ENCODE measurements at regions not wholly inside any gene's neighbourhood (a gene's known extent, or its start where the extent isn't known, plus 50 kb on each side); places are given as distances from the start of the nearest gene placed in this dataset.
"Not testable (repeated sequence)": the region's sequence is repeated elsewhere in the genome, so short reads cannot be mapped to it uniquely, and the experiment has no call there.

DNA sequence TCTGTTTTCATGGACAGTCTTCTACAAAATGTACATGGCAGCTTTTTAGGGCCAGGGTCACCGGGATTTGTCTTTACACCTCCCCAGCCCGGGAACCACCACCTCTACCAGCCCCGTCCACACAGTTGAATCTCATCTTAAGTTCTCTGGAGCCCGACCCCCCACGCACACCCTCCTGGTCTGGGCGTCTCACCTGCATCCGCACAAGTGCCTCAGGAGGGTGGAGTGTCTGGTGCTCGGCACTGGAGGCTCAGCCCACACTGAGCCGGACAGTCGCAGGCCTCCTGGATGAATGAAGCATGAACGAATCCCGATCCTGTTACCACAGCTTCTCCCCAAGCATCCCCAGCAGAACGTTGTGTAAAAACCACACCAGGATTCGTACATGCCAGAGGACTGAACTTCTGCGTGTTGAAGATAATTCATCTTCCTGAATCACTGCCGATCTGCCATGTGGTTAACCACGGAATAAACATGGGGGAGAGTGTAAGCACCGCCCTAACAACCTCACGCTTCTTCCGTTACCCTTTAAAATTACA is 162.0 kb downstream of the RTP5 start:
- DNase-seq = no peak

DNA sequence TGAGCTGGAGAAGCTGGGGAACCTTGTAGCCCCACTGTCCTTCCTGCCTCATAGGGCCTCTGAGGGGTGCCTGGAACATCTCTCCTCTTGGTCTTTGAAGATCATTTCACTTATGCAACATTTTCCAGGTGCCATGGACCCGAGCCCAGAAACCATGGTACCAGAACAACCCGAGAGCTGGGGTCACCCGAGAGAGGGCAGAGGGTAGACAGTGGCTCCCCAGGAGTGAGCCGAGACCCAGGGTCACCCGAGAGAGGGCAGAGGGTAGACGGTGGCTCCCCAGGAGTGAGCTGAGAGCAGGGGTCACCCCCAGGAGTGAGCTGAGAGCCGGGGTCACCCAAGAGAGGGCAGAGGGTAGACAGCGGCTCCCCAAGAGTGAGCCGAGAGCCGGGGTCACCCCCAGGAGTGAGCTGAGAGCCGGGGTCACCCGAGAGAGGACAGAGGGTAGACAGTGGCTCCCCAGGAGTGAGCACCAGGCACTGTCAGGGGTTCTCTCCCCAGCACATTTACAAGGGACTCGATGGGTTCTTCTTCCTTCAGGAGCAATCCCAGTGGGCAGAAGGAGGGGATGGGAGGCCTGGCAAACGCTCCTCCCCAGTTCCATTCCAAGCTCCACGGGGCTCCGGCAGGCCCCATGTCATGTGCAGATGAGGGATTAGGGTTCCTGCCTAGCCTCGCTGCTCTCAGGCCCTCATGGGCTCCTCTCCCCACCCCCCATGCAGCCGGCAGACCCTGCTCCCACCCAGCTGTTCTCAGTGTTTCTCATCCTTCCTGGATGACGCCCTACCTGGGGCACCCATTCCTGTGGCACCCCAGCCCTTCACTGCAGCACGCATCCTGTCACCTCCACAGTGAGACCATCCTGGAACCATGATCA is 163.5 kb downstream of the RTP5 start:
- no peak for DNase-seq

DNA sequence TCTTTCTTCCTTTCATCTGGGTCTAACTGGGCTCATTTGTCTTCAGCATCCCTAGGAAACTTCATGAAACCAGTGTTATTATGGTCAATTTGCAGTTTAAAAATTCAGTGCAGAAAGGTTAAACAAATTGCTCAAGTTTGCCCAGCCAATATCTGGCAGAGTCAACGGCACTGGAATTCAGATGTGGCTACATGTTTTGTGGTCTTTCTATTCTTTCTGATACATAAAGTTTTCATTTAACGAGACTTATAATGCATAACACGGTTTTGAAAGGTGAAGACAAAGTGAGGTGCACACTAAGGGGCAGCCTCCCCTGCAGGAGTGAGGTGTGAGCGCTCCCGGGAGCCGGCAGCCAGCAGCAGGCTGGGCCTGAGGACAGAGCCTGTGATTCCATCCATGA is 164.6 kb downstream of the RTP5 start:
- DNase-seq = no peak

DNA sequence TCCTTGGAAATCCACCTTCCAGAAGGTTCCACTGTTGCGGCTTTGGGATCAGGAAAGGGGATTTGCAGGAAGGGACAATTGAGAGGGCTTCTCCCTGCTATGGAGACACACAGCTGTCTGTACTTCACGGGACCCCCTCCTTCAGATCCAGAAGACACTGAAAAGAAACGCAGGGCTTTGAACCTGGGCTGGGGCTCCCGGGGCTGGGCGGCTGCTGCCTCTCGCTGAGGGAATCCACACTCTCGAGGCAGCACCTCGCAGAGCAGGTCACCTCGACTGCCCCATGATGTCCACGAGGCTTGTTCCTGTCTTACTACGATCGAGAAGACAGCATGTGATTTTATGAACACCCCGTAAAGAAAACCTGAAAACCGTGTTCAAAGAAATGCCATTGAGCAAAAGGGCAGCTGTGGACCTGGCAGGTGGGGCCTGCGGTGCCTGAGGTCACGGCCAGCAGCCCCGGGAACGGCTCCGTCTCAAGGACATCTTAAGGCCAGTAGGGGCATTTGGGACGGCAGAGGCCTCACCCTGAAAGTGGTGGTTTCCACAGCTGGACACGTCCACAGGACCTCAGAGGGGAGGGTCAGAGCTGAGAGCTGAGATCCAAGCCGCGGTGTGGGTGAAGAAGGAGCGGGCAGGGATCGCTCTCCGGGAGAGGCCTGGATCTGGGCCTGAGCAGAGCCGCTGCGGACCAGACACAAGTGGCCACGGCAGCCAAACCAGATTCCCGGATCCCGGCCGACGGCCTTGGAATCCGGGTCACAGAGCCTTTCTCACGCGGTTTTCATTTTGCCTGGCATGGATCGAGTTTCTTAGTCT is 165.7 kb downstream of the RTP5 start:
- DNase-seq = no peak

DNA sequence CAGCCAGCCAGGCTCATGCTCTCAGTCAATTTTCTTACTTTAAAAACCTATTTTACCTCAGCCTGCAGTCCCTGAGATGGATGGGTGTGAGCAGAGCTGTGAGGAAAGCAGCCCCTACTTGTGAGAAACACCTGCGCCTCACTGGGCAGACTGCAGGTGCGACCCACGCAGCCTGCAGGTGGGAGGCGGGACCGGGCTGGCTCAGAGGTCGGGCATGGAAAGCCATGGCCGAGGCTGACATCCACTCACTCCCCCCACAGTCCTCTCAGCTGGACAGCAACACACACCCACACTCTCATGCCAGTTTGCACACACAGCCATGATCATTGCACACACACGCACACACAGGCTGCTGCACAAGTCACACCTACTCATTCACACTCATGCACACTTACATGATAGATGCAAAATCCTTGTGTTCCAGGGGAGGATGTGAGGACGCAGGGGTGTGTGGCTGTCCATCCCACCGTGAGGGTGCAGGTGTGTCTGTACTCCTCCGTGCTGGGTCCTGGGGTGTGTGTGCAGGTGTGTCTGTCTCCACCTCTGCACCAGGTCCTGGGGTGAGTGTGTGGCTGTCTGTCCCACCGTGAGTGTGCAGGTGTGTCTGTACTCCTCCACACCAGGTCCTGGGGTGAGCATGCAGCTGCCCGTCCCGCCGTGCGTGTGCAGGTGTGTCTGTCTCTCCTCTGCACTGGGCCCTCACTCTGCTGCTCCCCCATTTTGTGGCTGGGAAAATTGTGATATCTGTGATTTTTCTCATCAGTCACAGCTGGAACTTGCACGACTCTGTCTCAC is 166.5 kb downstream of the RTP5 start:
- DNase-seq = no peak

DNA sequence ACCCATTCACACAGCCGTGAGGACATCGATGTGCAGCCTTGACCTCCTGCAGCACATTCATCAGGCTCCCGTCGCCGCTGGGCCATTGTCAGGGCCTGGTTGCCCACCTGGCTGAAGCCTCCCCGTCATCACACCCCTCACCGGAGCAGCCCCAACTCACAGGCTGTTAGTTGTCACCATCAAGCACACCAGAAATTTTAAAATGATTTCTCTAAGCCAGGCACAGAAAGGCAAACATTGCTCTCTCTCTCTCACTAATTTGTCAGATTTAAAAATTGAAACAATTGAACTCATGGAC is 167.1 kb downstream of the RTP5 start:
- no peak for DNase-seq

DNA sequence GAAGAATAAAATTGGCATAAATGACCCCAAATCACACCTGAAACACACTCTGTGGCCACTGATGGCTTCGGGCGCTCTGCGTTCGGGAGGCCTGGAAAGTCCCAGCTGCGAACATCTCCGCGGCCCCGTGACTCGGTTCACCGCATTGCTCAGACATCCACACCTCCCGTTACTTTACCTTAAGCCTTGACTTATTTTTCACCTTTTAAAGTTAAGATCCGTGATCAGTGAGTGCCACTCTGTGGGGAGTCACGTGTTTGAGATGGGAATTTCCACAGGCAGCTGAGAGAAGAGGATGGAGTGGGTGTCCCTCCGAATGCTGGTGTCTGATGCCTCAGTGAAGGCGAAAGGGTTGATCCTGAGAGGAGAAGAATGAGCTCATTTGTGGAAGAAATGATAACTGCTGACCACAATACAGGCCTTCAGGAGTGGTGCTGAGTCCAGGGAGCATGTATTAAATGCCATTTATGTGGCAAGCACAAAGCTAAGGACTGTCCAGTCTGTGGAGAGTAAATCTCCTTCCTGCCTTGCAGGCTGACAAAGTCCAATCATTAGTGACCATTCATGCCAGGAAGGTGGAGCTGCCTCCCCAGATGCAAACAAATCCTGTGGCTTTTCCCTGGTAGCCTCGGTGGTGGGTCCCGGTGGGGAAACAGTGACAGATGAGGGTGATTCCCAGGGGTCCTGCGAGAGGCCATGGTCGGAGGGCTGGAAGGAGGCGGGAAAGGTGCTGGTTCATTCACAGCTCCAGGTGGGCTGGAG is 168.8 kb downstream of the RTP5 start:
- no peak for DNase-seq

DNA sequence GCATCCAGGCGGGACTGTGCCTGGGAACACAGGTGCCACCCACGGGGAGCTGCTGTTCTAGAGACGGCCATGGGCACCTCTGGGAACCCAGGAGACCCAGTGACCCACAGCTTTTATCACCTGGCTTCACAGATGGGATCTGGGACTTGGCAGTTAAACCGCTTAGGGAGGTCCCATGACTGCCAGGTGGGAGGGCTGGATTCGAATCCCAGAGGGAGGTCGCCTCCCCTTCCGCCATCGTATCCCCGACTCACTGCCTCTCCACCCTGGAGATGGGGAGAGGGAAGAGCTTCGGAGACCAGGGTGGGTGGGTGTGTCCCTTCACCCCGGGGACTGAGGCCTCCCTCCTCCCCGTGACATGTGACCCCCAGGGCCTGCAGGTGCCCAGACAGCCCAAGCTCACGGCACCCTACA is 169.4 kb downstream of the RTP5 start:
- no peak for DNase-seq

DNA sequence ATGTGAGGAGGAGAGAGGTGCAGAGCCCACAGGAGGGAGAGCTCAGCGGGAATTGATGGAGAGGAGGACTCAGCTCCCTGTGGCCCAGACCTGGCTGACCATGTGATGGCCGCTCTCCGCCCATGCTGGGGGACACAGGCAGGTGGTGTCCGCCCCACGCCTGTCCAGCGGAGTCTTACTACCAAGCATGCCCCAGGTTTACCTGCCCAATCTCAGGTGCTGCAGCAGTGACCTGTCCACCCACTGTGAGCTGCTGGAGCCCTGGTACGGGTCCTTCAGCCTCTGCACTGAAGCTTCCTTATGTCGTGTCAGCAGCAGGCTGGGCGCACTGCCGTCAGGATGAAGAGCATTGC is 170.8 kb downstream of the RTP5 start:
- DNase-seq = no peak

DNA sequence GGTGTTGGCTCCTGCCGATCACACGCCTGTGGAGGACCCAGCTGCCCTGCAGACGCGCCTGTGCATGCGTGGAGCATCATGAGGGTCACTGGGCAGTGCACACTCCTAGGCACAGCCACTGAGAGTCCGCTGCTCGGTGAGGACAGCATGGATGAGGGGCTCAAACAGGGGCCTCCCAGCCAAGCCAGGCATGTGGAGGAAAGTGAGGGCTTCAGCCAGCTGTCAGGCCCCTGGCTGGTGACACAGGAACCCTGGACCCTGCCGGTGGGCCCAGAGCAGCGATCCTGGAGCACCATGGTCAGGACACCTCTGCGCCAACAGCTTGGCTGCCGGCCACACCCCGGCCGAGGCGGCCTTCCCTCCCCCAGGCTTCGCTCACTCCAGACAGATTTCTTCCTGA is 171.2 kb downstream of the RTP5 start:
- DNase-seq = no peak

DNA sequence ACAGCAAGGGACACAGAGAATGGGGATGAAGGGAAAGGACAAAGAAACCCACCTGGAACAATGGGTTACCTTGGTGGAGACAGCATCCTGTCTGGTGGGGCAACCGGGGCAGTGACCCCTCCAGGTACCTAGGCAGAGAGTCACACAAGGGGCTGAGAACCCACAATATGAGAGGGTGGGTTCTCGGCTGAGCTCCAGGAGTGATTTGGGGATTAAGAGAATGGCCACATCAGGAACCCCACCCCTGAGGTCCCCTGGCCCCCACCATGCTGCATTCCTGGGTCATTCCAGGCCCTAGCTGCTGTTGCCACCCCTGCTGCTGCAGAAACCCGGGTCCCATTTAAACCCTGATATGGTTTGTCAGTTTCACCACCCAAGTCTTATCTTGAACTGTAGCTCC is 172.3 kb downstream of the RTP5 start:
- DNase-seq = no peak

DNA sequence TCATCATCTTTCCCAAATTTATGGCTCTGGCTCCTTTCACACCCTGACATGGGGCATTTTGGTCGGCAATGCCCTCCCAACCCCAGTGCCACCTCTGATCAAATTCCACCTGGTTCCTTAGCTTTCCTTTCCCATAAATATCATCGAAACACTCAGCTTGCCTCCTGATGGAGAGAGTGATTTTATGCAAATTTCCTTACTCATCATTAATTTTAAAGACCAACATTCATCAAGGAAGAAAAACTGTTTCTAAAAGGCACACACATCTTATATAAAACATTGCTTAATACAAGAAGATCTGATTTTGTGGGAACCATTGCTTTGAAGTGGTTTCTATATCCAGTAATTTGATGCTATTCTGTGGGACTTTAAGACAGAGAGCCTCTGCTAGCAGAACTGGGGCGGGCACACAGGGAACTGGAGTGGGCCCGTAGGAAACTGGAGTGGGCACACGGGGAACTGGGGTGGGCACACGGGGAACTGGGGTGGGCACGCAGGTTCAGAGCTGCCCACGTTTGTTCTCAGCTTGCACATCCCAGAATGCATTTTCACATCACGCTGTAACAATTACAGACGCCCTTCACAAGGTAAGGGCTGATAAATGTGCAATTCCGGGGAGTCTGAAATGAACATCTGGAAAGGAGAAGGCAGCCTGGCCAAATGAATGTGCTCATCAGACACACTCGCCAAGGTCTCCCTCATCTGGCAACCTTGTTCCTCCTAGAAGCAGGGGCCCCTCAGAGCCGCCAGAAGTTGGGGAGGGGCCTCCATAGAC is 174.2 kb downstream of the RTP5 start:
- no peak for DNase-seq

DNA sequence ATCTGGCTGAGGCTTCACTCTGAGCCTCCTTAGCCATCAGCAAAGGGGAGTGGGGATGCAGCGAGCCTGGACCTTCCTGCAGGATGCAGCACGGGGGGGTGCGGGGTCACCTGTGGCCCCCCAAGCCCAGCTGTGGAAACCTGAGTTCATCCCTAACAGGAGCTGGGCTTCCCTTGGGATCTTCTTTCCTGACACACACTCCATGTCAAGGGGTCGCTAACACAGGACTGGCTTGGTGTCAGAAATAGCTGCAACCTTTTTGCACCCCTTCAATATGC is 174.7 kb downstream of the RTP5 start:
- no peak for DNase-seq

DNA sequence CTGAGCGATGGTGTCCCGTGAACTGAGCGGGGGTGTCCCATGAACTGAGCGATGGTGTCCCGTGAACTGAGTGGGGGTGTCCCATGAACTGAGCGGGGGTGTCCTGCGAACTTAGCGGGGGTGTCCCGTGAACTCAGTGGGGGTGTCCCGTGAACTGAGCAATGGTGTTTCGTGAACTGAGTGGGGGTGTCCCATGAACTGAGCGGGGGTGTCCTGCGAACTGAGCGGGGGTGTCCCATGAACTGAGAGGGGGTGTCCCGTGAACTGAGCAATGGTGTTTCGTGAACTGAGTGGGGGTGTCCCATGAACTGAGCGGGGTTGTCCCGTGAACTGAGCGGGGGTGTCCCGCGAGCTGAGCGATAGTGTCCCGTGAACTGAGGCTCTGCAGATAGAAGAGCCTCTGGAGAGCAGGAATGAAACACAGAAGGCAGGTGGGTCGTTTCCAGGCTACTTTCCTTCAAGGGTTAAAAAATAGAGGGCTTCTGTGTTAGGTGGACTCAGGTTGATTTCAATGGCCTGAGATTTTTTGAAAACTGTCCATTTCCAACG is 176.1 kb downstream of the RTP5 start:
- DNase-seq = not testable (repeated sequence)

DNA sequence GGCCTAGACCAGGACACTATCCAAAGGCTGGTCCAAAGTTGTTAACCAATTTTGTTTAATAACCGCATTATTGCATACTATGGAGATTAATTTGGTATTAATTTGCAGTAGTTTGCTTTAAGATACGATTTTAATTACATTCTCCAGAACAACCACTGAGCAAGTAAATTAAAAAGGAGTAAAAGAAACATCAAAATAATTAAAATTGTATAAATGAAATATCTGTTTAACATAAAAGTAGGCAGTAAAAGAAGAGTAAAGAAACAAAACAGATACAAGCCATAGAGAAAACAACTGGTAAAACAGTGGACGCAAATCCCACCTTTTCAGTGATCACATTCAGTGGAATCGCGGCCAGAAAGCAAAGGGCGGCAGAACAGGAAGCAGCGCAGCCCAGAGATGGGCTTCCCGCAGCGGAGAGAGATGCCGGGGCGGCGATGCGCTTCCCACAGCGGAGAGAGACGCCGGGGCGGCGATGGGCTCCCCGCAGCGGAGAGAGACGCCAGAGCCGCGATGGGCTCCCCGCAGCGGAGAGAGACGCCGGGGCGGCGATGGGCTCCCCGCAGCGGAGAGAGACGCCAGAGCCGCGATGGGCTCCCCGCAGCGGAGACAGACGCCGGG is 176.8 kb downstream of the RTP5 start:
- DNase-seq = no peak

DNA sequence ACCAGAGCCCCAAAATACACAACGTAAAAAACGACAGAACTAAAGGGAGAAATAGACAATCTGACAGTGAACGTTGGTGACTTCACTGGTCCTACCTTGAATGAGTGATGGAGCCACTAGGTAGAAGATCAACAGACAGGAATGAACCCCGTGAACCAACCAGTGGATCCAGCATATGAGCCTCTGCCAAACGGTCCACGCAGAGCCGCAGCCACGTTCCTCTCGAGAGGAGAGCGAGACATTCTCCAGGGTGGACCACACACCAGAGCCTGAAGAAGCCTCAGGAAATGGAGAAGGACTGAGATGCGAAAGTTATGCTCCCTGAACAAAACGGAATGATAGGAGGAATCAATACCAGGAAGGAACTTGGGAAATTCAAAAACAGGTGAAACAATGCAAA is 178.4 kb downstream of the RTP5 start:
- DNase-seq = no peak

DNA sequence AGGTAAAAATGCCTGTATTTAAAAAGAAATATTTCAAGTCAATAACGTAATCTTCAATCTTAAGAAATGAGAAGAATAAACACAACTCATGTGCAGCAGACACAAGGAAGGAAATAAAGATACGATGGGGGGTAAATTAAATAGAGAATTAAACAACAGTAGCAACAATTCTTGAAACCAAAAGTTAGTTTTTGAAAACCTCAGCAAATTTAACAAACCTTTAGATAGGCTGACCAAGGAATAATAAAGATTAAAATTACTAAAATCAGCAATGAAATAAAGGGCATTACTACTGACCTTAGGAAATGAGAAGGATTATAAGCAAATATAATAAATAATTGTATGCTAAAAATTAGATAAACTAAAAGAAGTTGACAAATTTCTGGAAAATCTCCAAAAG is 178.9 kb downstream of the RTP5 start:
- DNase-seq = no peak

DNA sequence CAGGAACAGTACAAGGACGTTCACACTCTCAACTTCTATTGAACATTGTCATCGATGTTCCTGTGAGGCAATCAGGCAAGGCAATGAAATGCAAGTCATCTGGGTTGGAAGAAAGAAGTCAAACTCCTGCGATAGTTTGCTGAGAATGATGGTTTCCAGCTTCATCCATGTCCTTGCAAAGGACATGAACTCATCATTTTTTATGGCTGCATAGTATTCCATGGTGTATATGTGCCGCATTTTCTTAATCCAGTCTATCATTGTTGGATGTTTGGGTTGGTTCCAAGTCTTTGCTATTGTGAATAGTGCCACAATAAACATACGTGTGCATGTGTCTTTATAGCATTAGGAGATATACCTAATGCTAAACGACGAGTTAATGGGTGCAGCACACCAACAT is 180.0 kb downstream of the RTP5 start:
- DNase-seq = not testable (repeated sequence)

DNA sequence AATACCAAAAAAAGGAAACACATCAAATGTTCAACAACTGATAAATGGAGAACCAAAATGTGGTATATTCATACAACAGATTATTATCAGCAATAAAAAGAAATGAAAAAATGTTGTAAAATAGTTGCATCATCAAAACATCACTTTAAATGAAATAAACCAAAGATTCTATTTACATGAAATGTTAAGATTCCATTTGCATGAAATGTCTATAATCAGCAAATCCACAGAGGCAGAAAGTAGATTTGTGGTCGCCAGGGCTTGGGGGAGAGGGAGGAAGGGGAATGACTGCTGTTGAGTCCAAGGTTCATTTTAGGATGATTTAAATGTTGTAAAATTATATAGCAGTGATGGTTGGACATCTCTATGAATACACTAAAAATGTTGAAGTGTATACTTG is 181.9 kb downstream of the RTP5 start:
- DNase-seq = no peak

DNA sequence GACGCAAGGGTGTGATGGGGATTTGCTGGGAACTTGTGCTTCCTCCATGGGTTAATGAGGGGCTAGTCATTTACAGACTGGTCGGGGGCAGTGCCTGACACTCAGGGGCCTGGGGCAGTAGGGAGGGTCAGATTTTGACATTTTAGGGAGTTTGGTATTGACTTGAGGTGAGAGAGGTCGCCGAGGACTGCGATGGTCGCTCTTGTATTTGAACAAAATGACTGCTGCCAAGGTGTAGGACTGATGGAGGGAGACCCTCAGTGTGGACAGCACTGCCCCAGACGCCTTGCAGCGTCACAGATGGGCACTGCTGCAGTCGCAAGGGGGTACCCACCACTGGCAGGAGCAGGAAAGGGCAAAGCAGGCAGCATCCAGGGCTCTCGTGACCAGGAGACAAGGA is 182.9 kb downstream of the RTP5 start:
- DNase-seq = no peak

DNA sequence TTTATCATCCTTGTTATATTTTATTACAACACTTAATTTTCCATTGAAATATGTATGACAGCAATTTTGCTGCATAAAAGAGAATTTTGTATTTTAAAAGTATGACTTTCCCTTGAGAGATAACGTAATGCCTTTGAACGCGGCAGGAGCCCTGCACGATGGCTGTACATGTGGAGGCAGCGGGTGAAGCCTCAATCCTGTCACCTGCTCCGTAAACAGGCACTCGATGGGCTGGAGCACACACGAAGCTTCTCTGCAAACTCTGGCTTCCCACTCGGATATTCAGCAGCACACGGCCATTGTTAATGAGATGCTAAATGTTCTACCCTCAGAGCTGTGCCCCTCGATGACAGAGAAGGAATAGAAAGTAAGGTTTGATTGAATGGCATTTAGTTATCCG is 184.4 kb downstream of the RTP5 start:
- no peak for DNase-seq

Data from NCI-H1092 (cell line).